Thyroid gland (tissue), 4 donors: ENCODE measurements at regions not wholly inside any gene's neighbourhood (a gene's known extent, or its start where the extent isn't known, plus 50 kb on each side); places are given as distances from the start of the nearest gene placed in this dataset.

Experiments used
- POLR2A ChIP-seq, 2 donors: fragments of 450-650 bp; IDR thresholded peaks; one replicate each; pipeline ENCODE4 v1.6.1; 2017; ENCODE audit warnings: antibody characterized with exemption in 2 of 2, mild to moderate bottlenecking in 2 of 2, moderate library complexity in 1 of 2
- TF ChIP-seq, protein P1 (sequence below), 6 experiments: fragments of 200-600 bp in 3 of 6; fragments of 450-650 bp in 3 of 6; sonication (generic) in 3 of 6; IDR thresholded peaks; one replicate each; pipeline ENCODE4 v1.5.1; 2016 to 2019; ENCODE audit warnings: antibody characterized with exemption in 6 of 6, mild to moderate bottlenecking in 2 of 6, inconsistent platforms in 1 of 6, moderate library complexity in 1 of 6

- TF ChIP-seq, protein P1, sequence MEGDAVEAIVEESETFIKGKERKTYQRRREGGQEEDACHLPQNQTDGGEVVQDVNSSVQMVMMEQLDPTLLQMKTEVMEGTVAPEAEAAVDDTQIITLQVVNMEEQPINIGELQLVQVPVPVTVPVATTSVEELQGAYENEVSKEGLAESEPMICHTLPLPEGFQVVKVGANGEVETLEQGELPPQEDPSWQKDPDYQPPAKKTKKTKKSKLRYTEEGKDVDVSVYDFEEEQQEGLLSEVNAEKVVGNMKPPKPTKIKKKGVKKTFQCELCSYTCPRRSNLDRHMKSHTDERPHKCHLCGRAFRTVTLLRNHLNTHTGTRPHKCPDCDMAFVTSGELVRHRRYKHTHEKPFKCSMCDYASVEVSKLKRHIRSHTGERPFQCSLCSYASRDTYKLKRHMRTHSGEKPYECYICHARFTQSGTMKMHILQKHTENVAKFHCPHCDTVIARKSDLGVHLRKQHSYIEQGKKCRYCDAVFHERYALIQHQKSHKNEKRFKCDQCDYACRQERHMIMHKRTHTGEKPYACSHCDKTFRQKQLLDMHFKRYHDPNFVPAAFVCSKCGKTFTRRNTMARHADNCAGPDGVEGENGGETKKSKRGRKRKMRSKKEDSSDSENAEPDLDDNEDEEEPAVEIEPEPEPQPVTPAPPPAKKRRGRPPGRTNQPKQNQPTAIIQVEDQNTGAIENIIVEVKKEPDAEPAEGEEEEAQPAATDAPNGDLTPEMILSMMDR (IDR thresholded peaks at IDR 0.05) = no peak
- TF ChIP-seq POLR2A (IDR thresholded peaks at IDR 0.05) = no peak
These were observed 426.6 kb downstream of the SPRY1 start for GRCh38 chr4:123823244-123823643.
